HG02763 (cell line): ENCODE measurements at regions not wholly inside any gene's neighbourhood (a gene's known extent, or its start where the extent isn't known, plus 50 kb on each side); places are given as distances from the start of the nearest gene placed in this dataset.

Source experiments
- ATAC-seq: cut with Tn5 transposase; IDR thresholded peaks from one replicate; pipeline ENCODE4 v1.9.1; 2021; ENCODE audit warnings: mild to moderate bottlenecking, moderate library complexity; ENCODE audit not compliant: unreplicated experiment

DNA sequence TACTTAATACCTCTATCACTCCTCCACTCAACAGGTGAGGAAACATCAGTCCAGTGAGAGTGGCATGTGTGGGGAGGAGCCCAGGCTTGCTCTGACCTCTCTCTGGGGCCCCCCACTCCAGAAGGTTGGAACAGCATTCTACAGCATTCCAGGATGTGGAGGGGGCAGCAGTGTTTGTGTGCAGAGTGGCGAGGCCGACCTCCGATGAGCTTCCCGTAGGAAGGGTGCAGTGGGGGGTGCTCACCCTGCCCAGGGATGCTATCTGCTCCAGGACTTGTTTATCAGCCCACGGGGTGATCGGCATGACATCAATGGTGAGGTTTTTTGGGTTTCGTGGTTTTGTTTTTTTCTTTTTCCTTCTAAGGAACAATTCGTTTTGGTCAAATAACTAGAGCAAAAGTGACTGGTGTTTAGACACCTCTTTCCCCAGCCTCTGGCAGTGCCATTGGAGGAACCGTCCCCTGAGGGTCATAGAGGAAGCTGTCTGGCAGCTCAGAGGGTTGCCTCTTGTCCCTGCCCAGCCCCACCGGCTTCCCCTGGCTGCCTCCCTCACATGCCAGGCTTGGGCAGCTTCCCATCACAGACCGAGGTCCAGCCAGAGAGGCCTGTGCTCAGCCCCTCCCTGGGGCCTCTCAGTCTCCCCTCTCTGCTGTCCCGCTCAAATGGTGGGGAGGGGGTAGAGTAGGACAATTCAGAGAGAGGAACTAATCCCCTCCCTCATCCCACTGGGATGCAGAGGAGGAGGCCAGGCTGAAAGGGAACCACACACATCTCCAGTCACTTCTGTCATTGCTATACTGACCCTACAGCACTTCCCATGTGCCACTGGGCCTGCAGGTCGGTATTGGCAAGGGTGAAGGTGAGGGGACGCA, 96.5 kb downstream of the ZFP36L2 start:
- ATAC-seq: no peak

DNA sequence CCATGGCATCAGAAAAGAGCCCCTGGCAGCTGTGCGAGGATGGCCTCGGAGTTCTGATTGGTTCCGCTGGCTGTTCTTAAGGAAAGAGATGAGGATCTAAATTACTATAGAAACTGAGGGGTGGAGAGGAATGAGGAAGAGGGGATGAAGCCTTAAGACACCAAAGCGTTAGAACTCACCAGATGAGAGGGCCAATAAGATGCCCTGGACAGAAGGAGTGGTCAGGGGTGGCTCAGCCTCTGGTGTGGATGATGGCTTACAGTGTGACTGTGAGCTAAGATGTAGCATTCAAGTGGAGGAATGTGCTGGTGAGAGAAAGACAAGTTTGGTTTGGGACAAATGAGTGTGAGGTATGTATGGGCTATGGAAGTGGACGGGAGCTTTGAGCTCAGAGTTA, 97.8 kb downstream of the ZFP36L2 start:
- ATAC-seq: no peak

DNA sequence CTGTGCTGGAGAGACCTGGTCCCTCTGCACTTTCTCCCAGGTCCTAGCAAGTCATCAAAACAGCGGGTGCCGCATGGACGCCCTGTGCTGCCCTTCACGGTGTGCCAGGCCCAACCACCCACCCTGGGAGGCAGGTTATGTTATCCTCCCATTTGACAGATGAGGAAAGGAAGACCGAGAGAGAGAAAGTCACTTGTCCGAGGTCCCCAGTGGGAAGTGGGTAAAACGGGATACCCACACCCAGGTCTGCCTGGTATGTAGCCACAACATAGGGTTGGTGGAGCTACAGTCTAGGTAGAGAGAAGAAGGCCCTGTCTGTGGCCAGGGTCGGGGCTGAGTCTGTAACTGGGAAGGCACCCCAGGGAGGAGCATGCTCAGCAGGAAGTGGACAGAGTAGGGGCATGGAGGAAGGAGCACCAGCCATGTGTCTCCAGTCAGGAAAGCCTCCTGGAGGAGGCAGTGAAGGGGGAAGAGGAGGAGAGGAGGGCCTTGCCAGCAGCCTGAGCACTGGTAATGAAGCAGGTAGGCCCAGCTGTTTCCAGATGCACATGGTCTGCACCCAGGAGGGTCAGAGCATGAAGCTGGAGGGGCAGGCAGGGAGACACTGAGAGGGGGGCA, 98.4 kb downstream of the ZFP36L2 start:
- no peak for ATAC-seq

DNA sequence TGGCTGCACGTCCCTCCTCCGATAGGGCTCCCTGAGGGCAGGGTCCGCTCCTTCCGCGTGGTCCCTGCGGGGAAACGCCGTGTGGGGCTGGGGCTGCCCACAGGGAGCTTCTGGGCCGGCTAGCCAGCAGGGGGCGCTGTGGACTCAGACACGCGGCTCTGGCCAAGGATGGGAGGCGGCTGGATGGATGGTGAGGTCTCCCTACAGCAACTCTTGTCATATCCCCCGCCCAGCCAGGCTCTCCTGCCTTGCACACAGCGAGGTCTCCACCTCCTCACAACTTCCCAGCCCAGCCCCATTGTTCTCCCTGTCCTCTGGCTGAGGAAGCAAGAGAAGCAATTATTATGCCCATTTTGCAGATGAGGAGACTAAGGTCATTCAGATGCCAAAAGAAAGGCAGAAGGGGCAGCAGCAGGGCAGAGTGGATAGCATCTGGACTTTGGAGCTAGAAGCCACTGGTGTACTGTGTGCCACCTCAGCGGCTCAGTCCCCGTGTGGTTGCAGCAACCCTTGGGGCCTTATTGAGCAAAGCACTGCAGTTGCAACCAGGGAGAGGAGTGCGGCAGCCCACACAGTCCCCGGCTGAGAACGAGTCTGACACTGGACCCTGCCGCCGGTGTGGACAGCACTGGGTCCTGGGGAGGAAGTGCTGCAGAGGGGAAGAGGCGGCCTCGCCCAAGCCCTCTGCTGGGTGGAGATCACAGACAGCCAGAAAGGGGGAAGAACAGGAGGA, 99.0 kb downstream of the ZFP36L2 start:
- ATAC-seq: no peak

DNA sequence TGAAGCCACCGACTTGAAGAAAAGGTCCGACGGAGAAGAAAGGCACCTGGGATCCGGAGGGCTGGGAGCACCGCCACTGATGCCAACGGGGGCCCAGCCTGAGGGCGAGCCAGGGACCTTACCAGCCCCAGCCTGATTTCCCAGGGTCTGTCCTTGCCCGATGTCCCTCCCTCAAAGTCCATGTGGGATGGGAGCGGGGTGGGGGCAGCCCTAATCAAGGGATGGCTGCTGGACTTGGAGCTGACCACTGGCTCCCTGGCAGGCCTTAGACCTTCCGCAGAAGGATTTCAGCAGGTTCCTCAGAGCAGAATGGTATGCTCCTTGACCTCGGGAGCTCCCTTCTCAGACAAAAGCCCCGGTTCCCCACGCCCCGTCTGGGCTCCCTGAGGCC, 99.6 kb downstream of the ZFP36L2 start:
- ATAC-seq: no peak

DNA sequence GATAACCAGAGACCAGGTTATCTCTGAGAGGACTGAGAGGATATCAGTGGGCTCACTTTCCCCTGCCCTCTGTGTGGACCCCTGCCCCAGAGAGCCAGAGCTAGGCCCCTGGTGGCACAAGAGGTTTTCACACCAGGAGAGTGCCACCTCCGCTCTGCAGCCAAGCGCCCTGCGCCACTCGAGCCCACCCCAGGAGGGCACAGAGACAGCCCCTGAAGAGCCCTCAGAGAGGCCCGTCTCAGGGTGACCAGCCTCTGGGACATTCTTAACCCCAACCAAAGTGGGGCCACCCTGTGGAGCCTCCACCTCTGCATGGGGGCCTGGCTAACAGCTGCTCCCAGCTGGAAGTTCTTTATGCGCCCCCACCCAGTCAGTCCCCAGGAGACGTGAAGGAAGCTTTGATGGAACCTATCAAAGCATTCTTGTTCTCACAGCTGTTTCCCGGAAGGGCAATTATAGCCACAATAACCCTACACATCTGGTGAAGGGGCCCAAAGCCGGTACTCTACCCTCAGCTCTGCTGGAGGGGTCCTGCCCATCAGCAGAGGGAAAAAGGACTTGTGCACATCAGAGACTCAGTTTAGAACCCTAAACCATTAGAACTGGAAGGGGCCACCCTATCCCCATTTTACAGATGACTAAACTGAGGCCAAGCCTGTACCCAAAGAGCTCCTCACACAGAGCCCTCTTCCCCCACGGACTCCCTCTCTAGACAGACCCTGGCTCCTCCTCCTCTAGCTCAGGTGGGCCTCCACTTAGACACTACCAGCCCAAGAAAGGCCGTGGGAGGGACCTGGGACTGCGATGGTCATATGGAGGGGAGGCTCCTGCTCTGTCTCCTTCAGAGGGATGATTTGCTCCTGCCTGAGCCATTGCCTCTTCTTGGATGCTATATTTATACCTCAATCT, 101.1 kb downstream of the ZFP36L2 start:
- ATAC-seq: no peak

DNA sequence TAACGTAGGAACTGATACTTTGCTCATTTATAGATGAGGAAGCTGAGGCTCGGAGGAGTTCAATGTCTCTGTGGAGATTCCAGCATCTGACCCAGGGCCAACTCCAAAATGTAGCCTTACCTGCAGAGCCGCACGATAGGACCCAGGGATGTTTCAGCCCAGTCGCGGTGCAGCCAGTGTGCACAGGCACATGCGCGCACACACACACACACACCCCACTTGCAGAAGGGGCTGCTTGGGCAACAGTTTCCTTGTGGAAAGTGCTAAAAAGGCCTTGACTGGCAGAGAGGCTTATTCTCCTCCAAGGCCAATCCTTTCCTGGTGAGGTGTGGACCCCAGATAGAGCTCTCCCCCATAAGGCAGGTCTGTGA, 101.7 kb downstream of the ZFP36L2 start:
- no peak for ATAC-seq

DNA sequence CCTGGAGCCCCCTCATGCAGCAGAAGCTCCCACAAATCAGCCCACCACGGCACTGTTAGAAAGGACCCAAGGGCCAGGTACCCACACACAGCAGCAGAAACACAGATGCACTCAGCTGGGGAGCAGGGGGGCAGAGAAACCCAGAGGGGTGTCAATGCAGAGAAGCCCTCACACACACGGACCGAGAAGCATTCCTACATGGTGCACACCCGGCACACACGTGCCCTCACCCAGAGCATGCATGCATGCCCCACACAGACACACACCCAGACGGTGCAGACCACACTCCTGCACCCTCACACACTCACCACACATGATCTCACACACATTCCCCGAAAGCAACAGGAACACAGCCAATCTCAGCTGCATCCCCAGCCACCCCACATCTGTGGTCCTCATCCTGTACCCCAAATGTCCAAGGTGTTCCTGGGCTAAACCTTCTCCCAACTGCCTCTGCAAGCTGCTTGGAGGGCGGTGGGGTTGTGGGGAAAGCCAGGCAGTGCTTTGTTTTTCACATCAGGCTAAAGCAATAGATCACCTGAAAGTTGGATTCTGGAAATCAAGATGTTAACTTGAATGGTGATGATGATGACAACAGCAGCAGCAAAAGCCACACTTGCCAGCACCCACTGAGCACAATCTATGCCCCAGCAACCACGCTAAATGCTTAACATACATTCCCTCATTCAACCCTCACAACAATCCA, 102.3 kb downstream of the ZFP36L2 start:
- ATAC-seq: no peak

DNA sequence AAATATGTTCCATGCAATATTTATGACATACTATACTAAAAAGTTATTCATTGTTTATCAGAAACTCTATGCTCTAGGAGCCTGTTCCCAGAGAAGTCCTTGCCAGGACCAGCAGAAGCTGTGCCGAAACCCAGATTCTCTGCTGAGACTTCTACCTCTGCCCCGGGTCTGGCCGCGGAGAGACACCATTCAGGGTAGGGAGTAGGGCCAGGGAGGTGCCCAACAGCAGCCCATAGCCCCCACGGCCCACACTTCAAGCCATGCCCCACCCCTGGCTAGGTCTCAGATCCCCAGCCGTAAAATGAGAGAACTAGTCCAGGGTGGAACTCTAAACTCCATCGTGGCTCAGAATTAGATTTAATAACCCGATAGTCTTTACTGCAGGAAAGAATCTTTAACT, 102.9 kb downstream of the ZFP36L2 start:
- no peak for ATAC-seq

DNA sequence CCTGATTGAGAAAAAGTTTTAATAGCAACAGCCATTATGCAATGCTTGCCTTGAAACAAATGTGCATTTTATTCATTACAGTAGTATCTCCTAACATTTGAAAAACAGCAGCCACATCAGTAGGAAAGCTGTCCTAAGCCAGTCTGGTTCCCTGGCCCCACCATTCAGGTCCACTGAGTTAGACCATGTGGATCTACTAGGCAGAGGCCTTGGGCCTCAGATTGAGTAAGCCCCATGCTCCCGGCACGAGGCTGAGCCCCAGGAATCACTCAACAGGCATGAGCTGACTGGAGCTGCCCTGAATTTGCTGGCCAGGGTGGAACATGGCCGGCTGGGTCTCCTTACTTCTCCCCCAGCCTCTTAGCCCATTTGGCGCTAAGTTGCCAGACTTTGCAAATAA, 103.4 kb downstream of the ZFP36L2 start:
- ATAC-seq: no peak

DNA sequence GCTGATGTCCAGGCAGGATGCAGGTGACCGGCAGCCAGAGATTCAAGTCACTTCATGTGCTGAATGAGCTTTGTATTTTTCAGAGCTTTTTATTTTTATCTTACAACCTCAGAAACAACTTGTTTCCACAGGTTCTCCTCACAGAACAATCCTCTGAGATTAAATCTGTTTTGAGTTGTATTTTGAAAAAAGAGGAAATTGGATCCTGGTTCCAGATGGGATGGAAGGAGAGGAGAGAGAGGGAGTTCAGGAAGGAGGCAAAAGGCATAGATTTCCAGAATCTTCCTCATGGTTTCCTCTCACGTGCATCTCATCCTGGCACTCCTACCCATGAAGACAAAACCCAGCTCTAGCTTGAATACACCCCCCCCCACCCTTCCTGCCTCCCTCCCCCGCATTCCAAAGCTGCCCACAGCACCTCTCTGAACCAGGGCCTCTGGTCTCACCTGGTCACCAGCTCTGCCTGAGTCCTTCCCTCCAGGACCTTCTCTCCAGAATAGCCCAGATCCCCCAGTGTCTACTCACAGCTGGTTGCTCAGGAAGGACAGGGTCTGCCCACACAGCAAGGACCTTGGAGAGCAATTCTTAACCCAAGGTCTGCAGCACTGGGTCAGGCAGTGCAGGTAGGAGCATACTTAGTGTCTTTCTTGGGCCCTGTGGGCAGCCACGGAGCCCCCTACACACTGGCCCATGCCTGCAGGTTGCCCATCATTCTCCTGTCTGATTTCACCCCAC, 104.7 kb downstream of the ZFP36L2 start:
- no peak for ATAC-seq

DNA sequence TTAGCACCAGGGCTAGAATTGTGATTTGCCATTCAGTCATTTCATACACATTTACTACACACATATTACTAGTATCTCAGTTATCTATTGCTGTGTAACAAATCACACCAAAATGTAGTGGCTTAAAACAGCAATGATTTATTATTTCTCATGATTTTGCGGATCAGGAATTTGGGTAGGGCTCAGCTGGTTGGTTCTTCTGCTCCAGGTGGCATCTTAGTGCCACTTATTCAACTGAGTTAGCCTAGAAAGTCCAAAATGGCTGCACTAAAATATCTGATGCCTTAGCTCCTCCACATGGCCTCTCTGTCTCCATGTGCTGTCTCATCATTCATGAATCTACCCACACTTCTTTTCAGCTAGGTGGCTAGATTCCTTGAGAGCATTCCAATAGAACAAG, 107.1 kb downstream of the ZFP36L2 start:
- no peak for ATAC-seq

DNA sequence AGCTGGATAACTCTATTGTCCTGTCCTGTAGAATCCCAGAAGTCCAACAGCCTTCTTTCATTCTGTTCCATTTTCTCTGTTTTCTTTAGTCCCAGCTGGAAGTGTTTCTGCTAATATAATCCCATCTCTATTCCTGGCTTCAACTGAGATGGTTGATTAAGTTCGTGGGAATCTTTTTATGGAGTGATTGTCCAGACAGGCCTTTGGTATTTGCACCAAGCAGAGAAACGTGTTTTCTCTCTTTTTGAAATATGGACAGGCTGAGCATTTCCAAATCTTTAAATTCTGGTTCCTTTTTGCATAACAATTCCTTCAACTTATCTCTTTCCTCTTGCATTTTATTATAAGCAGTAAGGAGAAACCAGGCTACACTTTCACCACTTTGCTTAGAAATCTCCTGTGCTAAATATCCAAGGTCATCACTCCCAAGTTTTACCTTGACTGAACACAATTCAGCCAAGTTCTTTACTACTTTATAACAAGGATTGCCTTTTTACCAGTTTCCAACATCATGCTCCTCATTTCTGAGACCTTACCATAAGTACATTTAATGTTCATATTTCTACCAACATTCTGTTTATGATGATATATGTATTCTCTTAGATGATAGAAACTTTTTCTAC, 108.8 kb downstream of the ZFP36L2 start:
- ATAC-seq: no peak

DNA sequence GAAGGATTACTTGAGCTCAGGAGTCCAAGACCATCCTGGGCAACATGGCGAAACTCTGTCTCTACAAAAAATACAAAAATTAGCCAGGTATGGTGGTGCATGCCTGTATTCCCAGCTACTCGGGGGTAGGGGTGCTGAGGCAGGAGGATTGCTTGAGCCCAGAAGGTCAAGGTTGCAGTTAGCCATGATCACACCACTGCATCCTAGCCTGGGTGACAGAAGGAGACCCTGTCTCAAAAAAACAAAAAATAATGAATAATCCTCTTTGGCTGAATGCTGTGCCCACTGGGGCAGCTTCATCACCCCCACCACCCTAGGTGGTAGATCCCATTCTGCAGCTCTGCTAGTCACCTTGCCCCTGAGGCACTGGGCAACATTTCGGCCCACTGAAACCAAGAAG, 109.4 kb downstream of the ZFP36L2 start:
- ATAC-seq: no peak

DNA sequence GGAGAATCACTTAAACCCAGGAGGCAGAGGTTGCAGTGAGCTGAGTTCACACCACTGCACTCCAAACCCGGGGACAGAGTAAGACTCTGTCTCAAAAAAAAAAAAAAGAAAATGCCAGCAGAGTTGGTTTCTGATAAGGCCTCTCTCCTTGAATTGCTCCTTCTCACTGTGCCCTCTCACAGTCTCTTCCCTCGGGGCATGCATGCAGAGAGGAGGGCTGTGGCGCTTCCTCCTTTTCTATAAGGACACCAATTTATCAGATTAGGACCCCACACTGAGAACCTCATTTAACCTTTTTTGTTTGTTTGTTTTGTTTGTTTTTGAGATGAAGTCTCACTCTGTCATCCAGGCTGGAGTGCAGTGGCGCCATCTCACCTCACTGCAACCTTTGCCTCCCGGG, 110.5 kb downstream of the ZFP36L2 start:
- ATAC-seq: no peak

DNA sequence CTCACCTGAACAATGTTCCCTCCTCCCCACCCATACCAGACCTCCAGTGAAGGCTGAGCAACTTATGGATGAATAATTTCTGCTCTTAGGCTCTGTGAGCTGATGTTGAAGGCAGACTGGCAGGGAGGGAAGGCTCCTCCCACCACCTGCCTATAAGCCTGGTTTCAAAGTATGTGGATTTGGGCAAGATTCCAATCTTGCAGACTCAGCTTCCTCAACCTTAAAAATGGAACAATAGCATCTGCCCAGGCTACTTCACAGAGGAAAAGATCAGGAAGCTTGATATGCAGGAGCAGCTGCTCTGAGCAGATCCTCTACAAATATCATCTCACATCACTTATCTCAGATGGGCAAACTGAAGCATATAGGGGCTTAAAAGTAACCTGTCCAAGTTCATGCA, 112.2 kb downstream of the ZFP36L2 start:
- ATAC-seq: no peak

DNA sequence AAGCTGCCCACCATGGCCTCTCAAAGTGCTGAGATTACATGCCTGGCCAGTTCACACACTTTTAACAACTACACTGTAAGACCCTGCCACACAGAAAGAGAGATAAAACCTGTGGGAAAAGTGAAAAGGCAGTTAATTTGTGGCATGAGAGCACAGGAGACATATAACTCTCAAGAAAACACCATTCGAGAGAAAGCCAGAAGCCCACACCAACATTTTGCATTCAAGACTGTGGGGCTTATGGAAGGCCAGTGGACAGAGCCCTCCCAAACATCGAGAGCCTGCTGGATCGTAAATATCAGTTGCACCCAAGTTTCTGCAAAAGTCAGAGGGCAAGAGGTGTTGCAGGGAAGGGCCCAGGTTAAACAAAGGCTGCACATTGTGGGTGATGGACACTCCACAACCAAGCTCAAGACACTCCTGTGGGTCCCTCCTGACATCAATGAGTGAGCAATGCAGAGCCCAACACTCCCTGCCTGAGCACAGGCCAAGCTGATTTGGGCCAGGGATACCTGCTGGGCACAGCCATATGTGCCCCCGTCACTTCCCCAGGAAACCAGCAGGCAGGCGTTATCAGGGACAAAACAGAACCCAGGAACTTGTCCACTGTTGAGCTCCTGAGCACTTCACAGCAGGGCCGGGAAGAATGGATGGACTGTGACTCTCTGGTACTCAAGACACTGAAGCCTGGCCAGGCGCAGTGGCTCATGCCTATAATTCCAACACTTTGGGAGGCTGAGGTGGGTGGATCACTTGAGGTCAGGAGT, 114.4 kb downstream of the ZFP36L2 start:
- ATAC-seq: no peak

DNA sequence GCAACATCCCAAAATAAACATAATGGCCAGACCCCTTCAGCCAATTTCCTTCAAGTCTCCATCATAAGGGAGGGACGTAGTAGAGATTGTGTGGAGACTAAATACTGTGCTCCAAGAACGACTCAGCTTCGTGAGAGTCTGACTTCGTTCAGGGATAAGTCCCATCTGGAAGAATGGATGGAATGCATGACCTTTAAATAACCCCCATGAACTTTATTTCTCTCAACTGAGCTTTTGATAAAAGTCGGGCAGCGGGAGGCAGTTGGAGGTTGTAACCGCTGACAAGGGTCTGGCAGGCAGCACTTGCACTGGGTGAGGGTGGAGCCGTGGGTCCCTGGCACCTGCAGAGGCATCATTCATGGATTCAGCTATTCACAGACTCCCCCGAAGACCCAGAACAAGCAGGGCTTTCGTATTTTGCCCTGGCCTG, 115.9 kb downstream of the ZFP36L2 start:
- ATAC-seq: no peak
